Uterus (tissue), 3 donors: ENCODE measurements at regions not wholly inside any gene's neighbourhood (a gene's known extent, or its start where the extent isn't known, plus 50 kb on each side); places are given as distances from the start of the nearest gene placed in this dataset.

ENCODE experiments used
- DNase-seq, 2 donors: peaks; one replicate each; pipeline ENCODE4 v3.0.0-alpha.2; 2019 to 2020
- H3K27ac ChIP-seq, 2 donors: fragments of 200-600 bp; sonication (generic); 1 replicate in 1 of 2; 2 replicates in 1 of 2; pipeline ENCODE4 v1.5.1; 2016 to 2018
- H3K27me3 ChIP-seq, 2 donors: fragments of 200-600 bp; sonication (generic); one replicate each; pipeline ENCODE4 v1.5.1; 2018 to 2019; ENCODE audit warnings: control low read depth in 1 of 2
- H3K36me3 ChIP-seq, 2 donors: fragments of 200-600 bp; sonication (generic); one replicate each; pipeline ENCODE4 v1.5.1; 2019; ENCODE audit warnings: control low read depth in 1 of 2
- H3K4me1 ChIP-seq, 2 donors: fragments of 200-600 bp; sonication (generic); one replicate each; pipeline ENCODE4 v1.5.1; 2018 to 2019; ENCODE audit warnings: control low read depth in 1 of 2
- H3K4me3 ChIP-seq, 2 donors: fragments of 200-600 bp; sonication (generic); 1 replicate in 1 of 2; 2 replicates in 1 of 2; pipeline ENCODE4 v1.5.1; 2018 to 2019; ENCODE audit warnings: mild to moderate bottlenecking in 1 of 2
- H3K9me3 ChIP-seq, 2 donors: fragments of 200-600 bp; sonication (generic); one replicate each; pipeline ENCODE4 v1.5.1; 2019; ENCODE audit warnings: control low read depth in 1 of 2
- CTCF ChIP-seq, 4 experiments: fragments of 200-600 bp in 2 of 4; fragments of 450-650 bp in 2 of 4; sonication (generic) in 2 of 4; IDR thresholded peaks; one replicate each; pipeline ENCODE4 v1.5.1; 2016 to 2019; ENCODE audit warnings: antibody characterized with exemption in 4 of 4, mild to moderate bottlenecking in 2 of 4, moderate library complexity in 1 of 4
- POLR2A ChIP-seq, 2 donors: fragments of 450-650 bp; IDR thresholded peaks; one replicate each; pipeline ENCODE4 v1.6.1; 2016; ENCODE audit warnings: antibody characterized with exemption in 2 of 2, mild to moderate bottlenecking in 1 of 2, moderate library complexity in 1 of 2
- intact Hi-C: fragments of 100-400 bp; cut with DNase I; formaldehyde crosslinking; loops from one replicate; pipeline ENCODE4 v1.15.1; 2023; ENCODE audit warnings: low total_unique reads
- donor health status: DM: yes; HTN: yes; CAD: no.

GRCh38 chr16:72666267-72666666 is 381.7 kb downstream of the ZFHX3 start:
- Histone ChIP-seq H3K4me1 (no peaks in the 10 kb centered on the region), H3K9me3 (no peaks in the 10 kb centered on the region), H3K36me3 (no peaks in the 10 kb centered on the region), H3K4me3 (no peak overlapping the region), H3K27me3 (no peaks in the 10 kb centered on the region), H3K27ac (no peak overlapping the region)
- intact Hi-C loops = no loop called here
- TF ChIP-seq POLR2A (IDR thresholded peaks at IDR 0.05) (no peak), CTCF (IDR thresholded peaks at IDR 0.05) (no peak)
- DNase-seq = no peak

GRCh38 chr16:72665701-72666100 is 382.2 kb downstream of the ZFHX3 start:
- H3K4me3 ChIP-seq = peak overlapping the region; percentile 48 to 88
- no peak for DNase-seq
- H3K9me3 ChIP-seq = no peaks in the 10 kb centered on the region
- intact Hi-C loops = no loop called here
- no peaks in the 10 kb centered on the region for H3K27me3 ChIP-seq
- H3K27ac ChIP-seq = peak overlapping the region; percentile 53 to 74
- no peaks in the 10 kb centered on the region for H3K36me3 ChIP-seq
- no peaks in the 10 kb centered on the region for H3K4me1 ChIP-seq
- no peak for TF ChIP-seq POLR2A (IDR thresholded peaks at IDR 0.05)
- no peak for TF ChIP-seq CTCF (IDR thresholded peaks at IDR 0.05)

GRCh38 chr16:72664509-72665408 is 383.2 kb downstream of the ZFHX3 start:
- Histone ChIP-seq H3K4me1 (no peaks in the 10 kb centered on the region), H3K27me3 (no peaks in the 10 kb centered on the region), H3K36me3 (no peaks in the 10 kb centered on the region), H3K9me3 (no peaks in the 10 kb centered on the region), H3K27ac (peak overlapping the region; percentile 54 to 77), H3K4me3 (peak overlapping the region; percentile 48 to 88)
- peak; percentile 96 to 99 for DNase-seq
- intact Hi-C loops = no loop called here
- TF ChIP-seq POLR2A (IDR thresholded peaks at IDR 0.05) (peak in 1 of 2 donors; percentile 33), CTCF (IDR thresholded peaks at IDR 0.05) (peak in 2 of 4 experiments; percentile 17 to 26)

DNA sequence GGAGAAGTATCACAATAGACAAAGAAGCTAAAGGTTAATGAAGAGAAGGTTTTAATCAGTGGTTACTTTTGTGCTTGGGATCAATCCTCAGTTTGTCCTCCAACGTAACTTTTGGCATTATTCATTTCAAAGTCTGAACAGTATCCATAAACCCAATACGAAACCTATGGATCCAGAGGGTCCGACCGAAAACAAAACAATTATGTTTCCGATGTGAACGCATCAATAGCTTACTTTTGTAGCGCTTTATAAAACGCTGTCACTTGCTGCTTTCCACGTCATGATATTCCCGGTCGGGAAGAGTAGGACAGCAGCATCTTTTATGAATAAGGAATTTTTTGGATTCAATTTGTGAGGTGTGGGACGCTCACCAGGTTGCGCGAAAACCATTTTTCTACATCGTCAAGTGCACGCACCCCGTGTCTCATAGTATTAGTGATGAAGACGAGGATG is 383.8 kb downstream of the ZFHX3 start:
- intact Hi-C loops = no loop called here
- no peak for DNase-seq
- no peaks in the 10 kb centered on the region for H3K36me3 ChIP-seq
- peak overlapping the region; percentile 48 to 88 for H3K4me3 ChIP-seq
- H3K9me3 ChIP-seq = no peaks in the 10 kb centered on the region
- H3K4me1 ChIP-seq = no peaks in the 10 kb centered on the region
- peak overlapping the region; percentile 54 to 77 for H3K27ac ChIP-seq
- H3K27me3 ChIP-seq = no peaks in the 10 kb centered on the region
- no peak for TF ChIP-seq POLR2A (IDR thresholded peaks at IDR 0.05)

GRCh38 chr16:72658888-72659717 is 388.8 kb downstream of the ZFHX3 start:
- no peak for TF ChIP-seq POLR2A (IDR thresholded peaks at IDR 0.05)
- TF ChIP-seq CTCF (IDR thresholded peaks at IDR 0.05) = no peak
- no peaks in the 10 kb centered on the region for H3K4me1 ChIP-seq
- DNase-seq = no peak

More at GRCh38 chr16:72658888-72659717, 388.8 kb downstream of the ZFHX3 start:
- Histone ChIP-seq H3K27ac (no peak overlapping the region), H3K36me3 (no peaks in the 10 kb centered on the region), H3K4me3 (no peak overlapping the region), H3K9me3 (peaks cover 0 to 3% of the 10 kb centered on the region in 2 donors), H3K27me3 (no peaks in the 10 kb centered on the region)
- intact Hi-C loops = no loop called here
